BE2C (cell line): ENCODE measurements at regions not wholly inside any gene's neighbourhood (a gene's known extent, or its start where the extent isn't known, plus 50 kb on each side); places are given as distances from the start of the nearest gene placed in this dataset.

ENCODE experiments used
- DNase-seq: peaks from one replicate; pipeline ENCODE4 v3.0.0-alpha.2; 2020
- H3K27me3 ChIP-seq: fragments of 250-450 bp; sonication (Bioruptor Pico); 2 replicates; pipeline ENCODE4 v1.5.1; 2020; ENCODE audit warnings: mild to moderate bottlenecking
- H3K36me3 ChIP-seq: fragments of 250-450 bp; sonication (Bioruptor Pico); 2 replicates; pipeline ENCODE4 v1.5.1; 2020; ENCODE audit warnings: mild to moderate bottlenecking
- H3K4me1 ChIP-seq: fragments of 250-450 bp; sonication (Bioruptor Pico); 2 replicates; pipeline ENCODE4 v1.5.1; 2020
- H3K4me3 ChIP-seq: 2 replicates; pipeline ENCODE4 v1.5.1; 2011; ENCODE audit warnings: low read depth, low read length
- H3K9me3 ChIP-seq: fragments of 250-450 bp; sonication (Bioruptor Pico); 2 replicates; pipeline ENCODE4 v1.5.1; 2020
- CTCF ChIP-seq: IDR thresholded peaks from 2 replicates; pipeline ENCODE4 v1.5.1; 2012; ENCODE audit warnings: mild to moderate bottlenecking, low read depth, low read length

GRCh38 chr13:82436099-82436585, 1446.1 kb downstream of the SLITRK1 start:
- H3K27me3 ChIP-seq: no peaks in the 10 kb centered on the region
- no peak overlapping the region for H3K4me3 ChIP-seq
- H3K36me3 ChIP-seq: no peaks in the 10 kb centered on the region
- H3K4me1 ChIP-seq: no peaks in the 10 kb centered on the region
- H3K9me3 ChIP-seq: 0 out of 2 replicates have a peak, but pooled peaks cover 5% of the 10 kb centered on the region
- no peak for DNase-seq
- TF ChIP-seq CTCF: no peak

GRCh38 chr13:82432949-82433348, 1449.3 kb downstream of the SLITRK1 start:
- no peak for TF ChIP-seq CTCF
- no peak for DNase-seq
- H3K36me3 ChIP-seq: no peaks in the 10 kb centered on the region

GRCh38 chr13:82412749-82413148, 1469.5 kb downstream of the SLITRK1 start:
- DNase-seq: no peak
- no peaks in the 10 kb centered on the region for H3K36me3 ChIP-seq
- TF ChIP-seq CTCF: no peak

More at GRCh38 chr13:82432949-82433348, 1449.3 kb downstream of the SLITRK1 start:
- Histone ChIP-seq H3K9me3 (no peaks in the 10 kb centered on the region), H3K4me1 (no peaks in the 10 kb centered on the region), H3K4me3 (no peak overlapping the region), H3K27me3 (no peaks in the 10 kb centered on the region)

GRCh38 chr13:82407321-82407720, 1475.0 kb downstream of the SLITRK1 start:
- Histone ChIP-seq H3K4me1 (no peaks in the 10 kb centered on the region), H3K27me3 (no peaks in the 10 kb centered on the region), H3K9me3 (no peaks in the 10 kb centered on the region), H3K36me3 (no peaks in the 10 kb centered on the region), H3K4me3 (no peak overlapping the region)
- no peak for DNase-seq
- TF ChIP-seq CTCF: no peak

More at GRCh38 chr13:82412749-82413148, 1469.5 kb downstream of the SLITRK1 start:
- H3K9me3 ChIP-seq: no peaks in the 10 kb centered on the region
- peaks cover 3% of the 10 kb centered on the region for H3K4me1 ChIP-seq
- no peak overlapping the region for H3K4me3 ChIP-seq
- H3K27me3 ChIP-seq: no peaks in the 10 kb centered on the region

GRCh38 chr13:82374719-82375118, 1507.6 kb downstream of the SLITRK1 start:
- no peak for TF ChIP-seq CTCF
- DNase-seq: no peak
- H3K4me1 ChIP-seq: no peaks in the 10 kb centered on the region
- H3K36me3 ChIP-seq: no peaks in the 10 kb centered on the region
- no peaks in the 10 kb centered on the region for H3K27me3 ChIP-seq
- H3K4me3 ChIP-seq: no peak overlapping the region
- no peaks in the 10 kb centered on the region for H3K9me3 ChIP-seq

- DNase-seq: no peak
- no peak for TF ChIP-seq CTCF
- H3K4me3 ChIP-seq: no peak overlapping the region
- no peaks in the 10 kb centered on the region for H3K36me3 ChIP-seq
- no peaks in the 10 kb centered on the region for H3K27me3 ChIP-seq
- no peaks in the 10 kb centered on the region; the same call in 1 of the 2 replicates for H3K4me1 ChIP-seq
- H3K9me3 ChIP-seq: no peaks in the 10 kb centered on the region
Observed at GRCh38 chr13:82370316-82370715, 1512.0 kb downstream of the SLITRK1 start.
